ENCODE measurements at regions not wholly inside any gene's neighbourhood (a gene's known extent, or its start where the extent isn't known, plus 50 kb on each side); places are given as distances from the start of the nearest gene placed in this dataset.
"Not testable (repeated sequence)": the region's sequence is repeated elsewhere in the genome, so short reads cannot be mapped to it uniquely, and the experiment has no call there.

- DNase-seq, result not testable (repeated sequence)
Measured at GRCh38 chr7:142495301-142495700, 237.4 kb upstream of the PRSS58 start.

- DNase-seq, result no peak
Measured at GRCh38 chr7:142494021-142494420, 236.2 kb upstream of the PRSS58 start.

GRCh38 chr7:142488842-142489241 is 231.0 kb upstream of the PRSS58 start:
- no peak for DNase-seq

- no peak for DNase-seq
Measured at GRCh38 chr7:142488036-142488633, 230.3 kb upstream of the PRSS58 start.

GRCh38 chr7:142487565-142487964 is 229.7 kb upstream of the PRSS58 start:
- not testable (repeated sequence) for DNase-seq

GRCh38 chr7:142487124-142487523 is 229.3 kb upstream of the PRSS58 start:
- no peak for DNase-seq

- peak in 1 of 2 donors; percentile 45 for DNase-seq
Measured at GRCh38 chr7:142485617-142486226, 227.9 kb upstream of the PRSS58 start.

GRCh38 chr7:142483659-142484317 is 225.9 kb upstream of the PRSS58 start:
- no peak for DNase-seq

GRCh38 chr7:142482891-142483658 is 225.2 kb upstream of the PRSS58 start:
- DNase-seq, result peak; percentile 54 to 59

GRCh38 chr7:142481548-142481947 is 223.7 kb upstream of the PRSS58 start:
- no peak for DNase-seq

GRCh38 chr7:142478479-142479220 is 220.8 kb upstream of the PRSS58 start:
- peak; percentile 53 to 60 for DNase-seq

GRCh38 chr7:142477801-142478200 is 219.9 kb upstream of the PRSS58 start:
- not testable (repeated sequence) for DNase-seq

- peak in 1 of 2 donors; percentile 30 for DNase-seq
Measured at GRCh38 chr7:142477079-142477651, 219.3 kb upstream of the PRSS58 start.

GRCh38 chr7:142476077-142476476 is 218.2 kb upstream of the PRSS58 start:
- no peak for DNase-seq

- DNase-seq, result no peak
Measured at GRCh38 chr7:142471820-142472219, 214.0 kb upstream of the PRSS58 start.

- DNase-seq, result no peak
Measured at GRCh38 chr7:142470544-142470830, 212.6 kb upstream of the PRSS58 start.

- no peak for DNase-seq
Measured at GRCh38 chr7:142469696-142470543, 212.1 kb upstream of the PRSS58 start.

GRCh38 chr7:142468871-142469665 is 211.2 kb upstream of the PRSS58 start:
- no peak for DNase-seq

- DNase-seq, result not testable (repeated sequence)
Measured at GRCh38 chr7:142467056-142467655, 209.3 kb upstream of the PRSS58 start.

GRCh38 chr7:142463401-142463850 is 205.6 kb upstream of the PRSS58 start:
- no peak for DNase-seq

All from CD4-positive, alpha-beta T cell treated with Interleukin-4 for 1 hour (primary cell).